Urothelium cell line (cell line): ENCODE measurements at regions not wholly inside any gene's neighbourhood (a gene's known extent, or its start where the extent isn't known, plus 50 kb on each side); places are given as distances from the start of the nearest gene placed in this dataset.

Experiments used
- DNase-seq: peaks from one replicate; pipeline ENCODE4 v3.0.0; 2011; ENCODE audit warnings: low spot score, mixed read lengths
- FAIRE-seq: peaks from 2 replicates; lab custom pipeline; 2011; peaks lifted over from hg19 to GRCh38; lab: Jason Lieb, UNC

GRCh38 chr13:22461854-22462490 lies 718.8 kb upstream of the SGCG start:
- no peak for FAIRE-seq
- peak; percentile 8 for DNase-seq

GRCh38 chr13:22463089-22463488 lies 717.7 kb upstream of the SGCG start:
- FAIRE-seq (no peak), DNase-seq (no peak)

GRCh38 chr13:22468045-22468444 lies 712.7 kb upstream of the SGCG start:
- FAIRE-seq (no peak), DNase-seq (no peak)

DNA sequence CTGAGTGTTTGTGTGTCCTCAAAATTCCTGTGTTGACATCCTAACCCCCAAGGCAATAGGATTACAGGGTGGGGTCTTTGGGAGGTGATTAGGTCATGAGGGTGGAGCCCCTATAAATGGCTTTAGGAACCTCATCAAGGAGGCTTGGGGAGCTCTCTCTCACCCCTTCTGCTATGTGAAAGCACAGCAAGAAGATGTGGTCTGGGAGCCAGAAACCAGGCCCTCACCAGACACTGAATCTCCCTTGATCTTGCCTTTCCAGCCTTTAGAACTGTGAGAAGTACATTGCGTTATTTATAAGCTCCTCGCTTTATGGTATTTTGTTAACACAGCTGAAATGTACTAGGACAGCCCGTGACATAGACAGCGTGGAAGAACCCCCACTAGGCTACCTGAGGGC lies 712.0 kb upstream of the SGCG start:
- FAIRE-seq (no peak), DNase-seq (no peak)

- FAIRE-seq: no peak
These were observed 711.3 kb upstream of the SGCG start for GRCh38 chr13:22469452-22469851.

GRCh38 chr13:22470075-22470474 lies 710.7 kb upstream of the SGCG start:
- FAIRE-seq (no peak), DNase-seq (no peak)

More at GRCh38 chr13:22469452-22469851, 711.3 kb upstream of the SGCG start:
- no peak for DNase-seq

- FAIRE-seq: no peak
These were observed 698.2 kb upstream of the SGCG start for GRCh38 chr13:22482496-22483000.

GRCh38 chr13:22483276-22483675 lies 697.5 kb upstream of the SGCG start:
- FAIRE-seq: no peak
- no peak for DNase-seq

More at GRCh38 chr13:22482496-22483000, 698.2 kb upstream of the SGCG start:
- DNase-seq: no peak

DNA sequence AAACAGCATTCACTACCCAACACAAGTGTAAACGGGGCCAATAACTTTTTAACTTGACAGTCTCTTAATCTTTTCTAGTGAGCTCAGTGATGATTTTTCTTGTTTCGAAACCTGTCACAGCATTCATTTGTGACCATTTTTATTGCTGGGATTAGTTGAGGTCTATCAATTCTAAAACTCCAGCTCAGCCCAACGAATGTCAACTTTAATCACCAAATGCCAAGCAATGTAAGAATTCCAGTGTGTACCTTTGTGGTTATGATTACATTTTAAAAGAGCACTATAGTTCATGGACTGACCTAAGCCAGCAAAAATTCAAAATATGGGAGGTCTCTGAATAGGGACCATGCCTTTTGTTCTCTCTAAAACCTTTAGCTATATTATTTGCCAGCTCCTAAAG lies 694.3 kb upstream of the SGCG start:
- no peak for FAIRE-seq
- DNase-seq: peak; percentile 11

DNA sequence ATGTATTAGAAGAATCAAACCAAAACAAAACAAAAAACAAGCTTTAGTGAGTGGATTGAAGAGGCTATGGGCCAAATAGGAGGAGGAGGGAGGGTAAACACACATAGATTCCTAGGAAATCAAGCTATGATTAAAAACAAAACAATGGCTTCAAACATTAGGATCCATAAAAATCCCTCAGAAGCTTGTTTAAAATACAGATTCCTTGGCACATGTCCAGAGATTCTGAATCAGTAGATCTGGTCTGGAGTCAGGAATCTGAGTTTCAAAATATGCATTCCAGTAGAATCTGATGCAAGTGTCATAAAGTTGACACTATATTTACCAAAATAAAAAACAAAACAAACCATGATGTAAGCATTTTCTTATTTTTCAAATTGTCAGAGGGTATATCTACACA lies 692.8 kb upstream of the SGCG start:
- FAIRE-seq (no peak), DNase-seq (no peak)

- no peak for DNase-seq
- FAIRE-seq: no peak
These were observed 691.0 kb upstream of the SGCG start for GRCh38 chr13:22489771-22490170.

DNA sequence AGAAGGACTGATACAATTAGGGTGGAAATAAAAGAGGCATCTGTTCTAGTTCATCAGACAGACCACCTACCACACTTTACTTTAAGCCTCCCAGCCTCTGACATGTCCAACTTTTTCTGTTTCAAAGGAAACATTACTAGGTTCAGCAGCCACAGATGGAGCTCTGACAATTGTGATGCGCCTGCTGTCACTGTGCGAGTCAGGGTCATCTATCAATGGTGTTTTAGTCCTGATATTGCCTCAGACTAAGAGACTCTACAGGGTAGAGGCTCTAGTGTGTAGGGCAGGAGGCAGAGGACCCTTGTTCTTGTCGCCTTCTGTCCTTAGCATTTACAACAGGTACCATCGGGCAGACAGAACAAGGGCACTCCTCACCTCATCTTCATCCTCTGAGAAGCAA lies 685.0 kb upstream of the SGCG start:
- DNase-seq: no peak
- FAIRE-seq: no peak

DNA sequence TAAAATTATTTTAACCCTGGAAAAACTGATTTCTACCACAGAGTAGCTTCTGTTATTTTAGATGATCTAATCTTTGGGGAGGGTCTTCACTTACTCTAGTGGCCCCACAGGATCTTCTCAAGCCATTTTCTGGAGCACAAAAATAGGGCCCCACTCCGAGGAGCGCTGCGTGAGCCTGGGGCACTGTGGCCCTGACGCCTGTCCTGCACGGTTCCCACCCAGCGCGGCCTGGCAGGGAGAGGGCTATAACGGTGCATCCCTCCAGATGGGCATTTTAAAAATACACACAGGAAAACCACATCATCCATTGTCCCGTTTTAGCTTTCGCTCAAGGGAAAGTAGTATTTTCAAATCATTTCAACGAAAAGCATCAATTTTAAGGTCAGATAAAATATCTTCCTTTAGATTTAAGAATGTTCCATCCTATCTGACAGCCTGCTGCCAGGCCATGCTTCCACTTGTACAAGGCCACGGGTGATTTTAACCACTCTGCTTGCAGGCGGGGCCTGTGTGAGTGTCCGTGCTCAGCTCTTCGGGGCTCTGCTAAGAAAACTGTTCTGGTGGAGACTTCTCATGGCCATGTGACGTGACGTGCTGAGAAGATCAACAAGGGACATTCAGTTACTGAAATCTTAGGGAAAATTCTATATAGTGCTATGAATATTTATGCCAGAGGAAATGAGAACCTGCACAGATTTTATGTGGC lies 683.8 kb upstream of the SGCG start:
- FAIRE-seq (no peak), DNase-seq (no peak)

DNA sequence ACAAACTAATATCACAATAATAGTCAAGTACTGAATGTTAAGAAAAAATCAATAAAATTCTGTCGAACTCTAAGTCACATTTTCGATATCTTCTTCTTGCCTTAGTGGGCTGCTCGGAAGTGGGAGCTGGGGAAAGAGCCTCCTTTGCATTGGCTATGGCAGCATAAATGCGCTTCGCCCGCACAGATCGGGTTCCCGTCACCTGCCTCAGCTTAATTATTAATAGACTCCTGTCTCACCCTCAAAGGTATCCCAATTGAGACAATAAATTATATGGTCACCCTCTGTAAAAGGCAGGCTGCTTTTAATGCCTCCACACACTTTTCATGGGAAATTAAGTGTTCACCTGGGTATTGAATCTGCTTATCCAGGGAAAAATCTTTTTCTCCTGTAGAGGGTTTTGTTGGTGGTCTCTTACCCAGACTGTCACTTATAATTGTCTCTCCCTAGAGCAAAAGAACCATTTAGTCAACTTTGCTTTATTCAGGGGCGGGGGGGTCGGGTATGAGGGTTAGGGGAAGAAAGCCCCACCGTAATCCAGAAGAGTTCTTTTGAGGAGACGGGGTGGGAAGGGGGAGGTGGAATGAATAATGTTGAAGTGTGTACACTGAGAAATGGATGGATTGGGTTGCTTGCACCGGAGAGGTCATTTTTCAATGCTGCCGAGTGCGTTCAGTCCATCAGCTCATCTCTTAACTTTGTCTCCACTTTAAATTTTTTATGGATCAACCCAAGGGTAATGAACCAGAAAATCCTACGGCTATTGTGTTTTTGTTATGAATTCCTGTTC lies 682.6 kb upstream of the SGCG start:
- no peak for DNase-seq
- no peak for FAIRE-seq

GRCh38 chr13:22499919-22500318 lies 680.9 kb upstream of the SGCG start:
- DNase-seq (no peak), FAIRE-seq (no peak)

DNA sequence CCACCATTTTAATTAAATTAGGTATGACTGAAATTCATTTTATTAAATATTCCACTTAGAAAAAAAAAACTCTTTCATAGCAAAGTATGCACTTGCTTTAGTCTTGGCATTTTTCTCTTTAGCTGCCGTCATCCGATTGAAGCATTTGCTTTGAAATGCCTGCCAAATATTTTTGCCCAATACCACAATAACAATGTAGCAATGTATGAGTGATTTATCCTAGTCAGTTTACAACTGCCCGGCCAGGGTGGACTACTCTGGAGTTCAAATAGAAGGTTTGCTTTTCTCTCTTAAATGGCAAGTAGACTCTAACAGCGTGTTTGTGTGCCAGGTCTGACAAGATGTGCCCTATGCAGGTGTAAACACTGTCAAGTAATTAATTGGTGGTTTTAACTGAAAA lies 675.3 kb upstream of the SGCG start:
- DNase-seq: peak; percentile 32
- FAIRE-seq: no peak

DNA sequence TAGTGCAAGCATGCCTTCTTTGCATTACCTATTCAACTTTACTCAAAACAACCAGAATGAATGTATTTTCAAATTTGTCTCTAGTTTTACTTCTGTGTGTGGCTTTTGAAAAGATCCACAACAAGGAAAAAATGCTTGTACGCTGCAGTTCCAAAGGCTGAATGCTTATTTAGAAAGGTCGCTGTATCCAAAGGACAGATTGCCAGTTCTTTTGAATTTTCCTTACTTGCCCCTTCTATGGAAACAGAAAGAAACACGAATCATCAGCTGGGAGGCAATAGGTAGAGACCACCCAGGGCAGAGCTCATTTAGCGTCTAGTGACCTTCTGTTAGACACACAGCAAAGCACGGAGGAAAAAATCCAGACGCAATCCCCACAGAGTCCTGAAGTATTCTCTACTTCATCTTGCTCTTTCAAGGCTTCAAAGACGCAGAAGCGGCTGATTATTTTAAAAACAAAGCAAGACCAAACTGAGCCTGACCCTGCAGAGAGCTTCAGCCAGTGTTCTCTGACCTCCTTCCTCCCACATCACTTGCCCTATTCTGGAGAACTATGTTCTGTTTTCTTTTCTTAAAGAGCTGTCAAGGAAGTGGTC lies 674.6 kb upstream of the SGCG start:
- FAIRE-seq (no peak), DNase-seq (no peak)

DNA sequence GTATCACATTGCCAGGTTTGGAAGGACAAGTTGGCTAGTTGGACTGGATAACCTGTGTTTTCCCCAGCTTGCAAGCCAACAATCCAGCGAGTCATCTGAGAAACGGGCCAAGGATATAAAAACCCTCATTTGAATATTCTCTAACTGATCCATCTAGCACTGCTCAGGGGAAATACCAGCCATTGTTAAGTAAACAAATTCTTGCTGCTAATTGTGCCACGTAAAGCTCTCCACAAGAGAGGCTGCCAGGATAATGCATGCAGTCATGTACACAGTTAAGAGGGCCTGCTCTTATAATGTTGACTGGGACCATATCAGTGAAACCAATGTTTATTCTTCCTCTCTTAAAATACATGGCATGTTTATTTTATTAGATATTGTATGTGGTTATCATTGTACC lies 663.2 kb upstream of the SGCG start:
- FAIRE-seq (no peak), DNase-seq (no peak)

GRCh38 chr13:22536851-22537250 lies 643.9 kb upstream of the SGCG start:
- DNase-seq: no peak
- no peak for FAIRE-seq

GRCh38 chr13:22538400-22538799 lies 642.4 kb upstream of the SGCG start:
- DNase-seq (no peak), FAIRE-seq (no peak)

DNA sequence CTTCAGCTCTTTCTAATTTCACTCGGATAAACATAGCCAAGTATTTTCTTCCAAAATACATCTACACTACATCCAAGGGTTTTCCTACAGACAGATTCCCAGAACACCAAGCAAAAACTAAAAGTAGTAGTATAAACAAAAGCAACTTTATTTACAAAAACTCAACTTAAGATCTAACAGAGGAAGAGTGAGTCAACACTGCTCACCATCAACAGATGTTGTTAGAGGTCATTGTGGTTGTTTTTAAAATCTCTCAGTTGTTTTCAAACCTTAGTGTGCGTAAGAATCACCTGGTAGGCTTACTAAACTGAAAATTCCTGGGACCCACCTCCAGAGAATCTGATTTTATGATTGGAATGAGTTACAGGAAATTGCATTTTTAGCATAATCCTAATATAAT lies 631.7 kb upstream of the SGCG start:
- FAIRE-seq: no peak

More for the DNA sequence above, 631.7 kb upstream of the SGCG start:
- DNase-seq: no peak
